HL-60 (cell line): ENCODE measurements at regions not wholly inside any gene's neighbourhood (a gene's known extent, or its start where the extent isn't known, plus 50 kb on each side); places are given as distances from the start of the nearest gene placed in this dataset.
"Not testable (repeated sequence)": the region's sequence is repeated elsewhere in the genome, so short reads cannot be mapped to it uniquely, and the experiment has no call there.

ENCODE experiments used
- CTCF ChIP-seq: IDR thresholded peaks from one replicate; pipeline ENCODE4 v1.5.1; 2011; ENCODE audit warnings: low read length, control low read depth, inconsistent platforms; ENCODE audit not compliant: insufficient read depth
- POLR2AphosphoS5 ChIP-seq: IDR thresholded peaks from 2 replicates; pipeline ENCODE4 v1.6.1; 2012; ENCODE audit warnings: low read depth
- REST ChIP-seq: IDR thresholded peaks from 2 replicates; pipeline ENCODE4 v1.6.1; 2012; ENCODE audit warnings: low read depth; ENCODE audit not compliant: insufficient replicate concordance
- SPI1 ChIP-seq: IDR thresholded peaks from 2 replicates; pipeline ENCODE4 v1.6.1; 2012; ENCODE audit warnings: low read depth, mild to moderate bottlenecking, borderline replicate concordance

GRCh38 chr7:52328328-52328727 lies 707.1 kb upstream of the POM121L12 start:
- not testable (repeated sequence) for TF ChIP-seq POLR2AphosphoS5, CTCF, SPI1, REST
